IPS-NIHi7 (cell line): ENCODE measurements at regions not wholly inside any gene's neighbourhood (a gene's known extent, or its start where the extent isn't known, plus 50 kb on each side); places are given as distances from the start of the nearest gene placed in this dataset.

Experiments used
- DNase-seq: peaks from one replicate; pipeline ENCODE4 v3.0.0; 2012; ENCODE audit warnings: mixed read lengths; ENCODE audit errors: extremely low spot score

GRCh38 chr12:124726596-124727263 is 136.9 kb downstream of the SCARB1 start:
- no peak for DNase-seq

GRCh38 chr12:124725597-124726237 is 137.9 kb downstream of the SCARB1 start:
- no peak for DNase-seq

DNA sequence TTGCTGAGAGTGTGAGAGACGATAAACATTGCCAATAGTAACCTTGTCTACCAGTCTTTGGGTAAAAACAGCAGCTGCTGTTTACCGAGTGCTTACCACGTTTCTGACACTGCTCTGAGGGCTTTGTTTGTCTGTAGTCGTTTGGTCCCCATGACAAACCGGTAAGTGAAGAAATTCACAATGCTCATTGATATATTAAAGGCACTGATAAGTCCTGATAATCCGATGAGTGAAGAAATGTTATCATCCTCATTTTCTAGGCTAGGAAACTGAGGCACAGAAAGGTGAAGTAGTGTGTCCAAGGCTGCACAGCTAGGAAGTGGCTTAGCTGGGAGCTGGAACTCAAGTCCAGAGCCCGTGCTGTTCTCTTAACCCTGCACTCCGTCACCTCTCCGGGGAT is 138.6 kb downstream of the SCARB1 start:
- DNase-seq = no peak

DNA sequence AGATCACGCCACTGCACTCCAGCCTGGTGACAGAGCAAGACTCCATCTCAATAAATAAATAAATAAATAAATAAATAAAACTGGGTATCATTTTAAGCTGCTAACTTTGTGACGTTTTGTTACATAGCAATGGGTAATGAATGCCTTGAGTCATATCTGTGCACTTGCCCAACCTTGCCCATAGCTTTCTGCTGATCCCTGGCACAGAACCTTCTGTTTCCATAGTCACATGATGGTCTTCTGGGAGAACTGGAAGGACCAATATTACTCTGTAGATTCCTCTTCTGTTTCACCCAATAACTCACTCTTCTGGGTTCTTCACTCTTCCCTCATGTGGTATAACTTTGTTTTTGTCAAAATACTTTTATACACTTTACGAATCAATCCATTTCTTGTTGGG is 140.8 kb downstream of the SCARB1 start:
- DNase-seq = no peak

GRCh38 chr12:124721501-124722162 is 142.0 kb downstream of the SCARB1 start:
- DNase-seq = no peak

- DNase-seq = no peak
These were observed 142.8 kb downstream of the SCARB1 start for GRCh38 chr12:124720681-124721500.

- no peak for DNase-seq
These were observed 143.5 kb downstream of the SCARB1 start for GRCh38 chr12:124720004-124720680.

DNA sequence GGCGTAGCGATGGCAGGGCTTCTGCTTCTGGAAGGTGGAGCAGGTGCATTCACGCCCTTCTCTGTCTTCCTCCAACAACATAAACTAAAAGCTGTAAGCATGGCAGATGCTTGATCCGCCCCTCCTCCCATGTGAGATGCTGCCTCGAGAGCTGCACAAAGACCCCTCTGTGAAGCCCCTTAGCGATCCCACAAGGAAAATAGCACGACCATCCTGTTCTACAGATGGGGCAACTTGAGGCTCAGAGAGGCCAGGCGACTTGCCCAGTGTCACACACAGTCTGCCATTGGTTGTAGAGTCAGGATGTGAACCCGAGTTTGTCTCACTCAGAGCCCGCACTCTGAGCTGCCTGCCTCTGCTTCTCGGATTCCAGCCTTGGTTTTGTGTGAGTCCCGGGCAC is 144.4 kb downstream of the SCARB1 start:
- DNase-seq = no peak

DNA sequence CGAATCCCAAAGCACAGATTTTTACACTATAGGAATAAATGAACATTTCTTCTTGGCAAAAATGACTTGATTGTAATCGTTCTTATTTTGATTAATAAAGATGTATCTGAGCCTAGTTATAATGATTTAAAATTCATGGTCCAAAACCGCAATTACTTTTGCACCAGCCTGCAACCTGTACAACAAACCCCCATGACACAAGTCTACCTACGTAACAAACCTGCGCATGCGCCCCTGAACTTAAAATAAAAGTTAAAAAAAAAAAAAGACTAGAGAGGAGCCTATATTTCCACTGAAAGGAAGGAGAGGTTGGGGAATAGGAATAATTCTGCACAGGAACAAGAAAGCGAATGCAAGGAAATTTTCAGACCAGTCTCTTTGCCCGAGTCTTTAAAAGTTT is 145.2 kb downstream of the SCARB1 start:
- DNase-seq = no peak

DNA sequence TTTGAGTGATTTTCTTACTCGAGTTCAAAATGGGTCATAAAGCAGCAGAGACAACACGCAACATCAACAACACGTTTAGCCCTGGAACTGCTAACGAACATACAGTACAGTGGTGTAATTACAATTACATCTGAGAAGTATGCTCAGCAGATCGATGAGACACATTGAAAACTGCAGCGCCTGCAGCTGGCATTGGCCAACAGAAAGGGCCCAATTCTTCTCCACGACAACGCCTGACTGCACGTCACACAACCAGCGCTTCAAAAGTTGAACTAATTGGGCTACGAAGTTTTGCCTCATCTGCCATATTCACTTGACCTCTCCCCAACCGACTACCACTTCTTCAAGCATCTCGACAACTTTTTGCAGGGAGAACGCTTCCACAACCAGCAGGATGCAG is 145.6 kb downstream of the SCARB1 start:
- DNase-seq = no peak

DNA sequence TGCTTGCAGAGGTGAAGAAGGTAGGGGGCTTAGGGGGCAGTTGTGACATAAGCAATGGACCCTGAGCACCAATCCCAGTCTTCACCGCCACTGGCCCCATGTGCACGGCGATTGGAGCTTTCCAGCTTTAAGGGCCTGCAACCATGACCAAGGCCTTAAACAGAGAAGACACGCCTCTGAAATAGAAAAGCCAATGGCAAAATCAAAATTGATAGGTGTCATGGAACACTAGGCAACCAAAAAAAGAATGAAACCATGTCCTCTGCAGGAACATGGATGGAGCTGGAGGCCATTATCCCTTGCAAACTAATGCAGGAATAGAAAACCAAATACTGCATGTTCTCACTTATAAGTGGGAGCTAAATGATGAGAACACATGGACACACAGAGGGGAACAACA is 146.3 kb downstream of the SCARB1 start:
- DNase-seq = no peak

DNA sequence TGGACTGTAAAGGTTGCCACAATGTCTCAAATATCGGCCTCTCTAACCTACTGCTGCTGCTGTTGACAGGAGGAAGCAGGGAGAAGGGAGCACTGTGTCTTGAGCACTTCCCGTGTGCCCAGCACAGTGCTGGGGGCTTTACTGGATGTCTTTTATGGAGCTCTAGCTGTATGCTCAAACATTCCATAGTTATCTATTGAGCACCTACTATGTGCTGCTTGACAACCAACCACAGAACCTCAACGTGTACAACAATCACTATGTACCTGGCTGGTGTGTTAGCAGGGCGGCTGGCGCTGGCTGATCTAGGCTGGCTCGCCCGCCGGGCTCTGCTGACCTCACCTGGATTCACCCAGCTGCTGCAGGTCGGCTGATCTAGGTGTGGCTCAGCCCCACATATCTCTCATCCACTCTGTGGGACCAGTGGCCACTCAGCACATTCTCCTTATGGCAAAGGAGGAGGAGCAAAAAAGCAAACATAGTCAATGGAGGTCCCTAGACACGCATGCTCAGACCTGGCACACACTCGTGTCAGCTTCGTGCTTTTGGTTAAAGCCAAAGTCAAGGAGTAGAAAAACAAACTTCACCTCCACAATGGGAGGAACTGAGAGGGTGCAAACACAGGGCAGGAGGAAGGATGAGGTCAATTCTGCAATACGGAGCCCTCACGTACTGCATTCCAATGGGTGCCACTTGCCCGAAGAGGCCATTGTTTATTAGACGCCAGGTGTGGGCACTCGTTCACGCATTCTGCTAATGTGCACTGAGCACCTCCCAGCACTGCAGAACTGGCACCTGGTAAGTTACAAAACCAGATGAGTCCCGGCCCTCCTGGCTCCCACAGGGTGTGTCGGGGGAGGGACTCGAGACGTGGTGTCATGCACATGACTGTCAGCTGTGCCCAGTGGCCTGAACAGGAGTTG is 147.2 kb downstream of the SCARB1 start:
- DNase-seq = no peak

GRCh38 chr12:124715121-124715990 is 147.9 kb upstream of the NCOR2 start:
- DNase-seq = no peak

DNA sequence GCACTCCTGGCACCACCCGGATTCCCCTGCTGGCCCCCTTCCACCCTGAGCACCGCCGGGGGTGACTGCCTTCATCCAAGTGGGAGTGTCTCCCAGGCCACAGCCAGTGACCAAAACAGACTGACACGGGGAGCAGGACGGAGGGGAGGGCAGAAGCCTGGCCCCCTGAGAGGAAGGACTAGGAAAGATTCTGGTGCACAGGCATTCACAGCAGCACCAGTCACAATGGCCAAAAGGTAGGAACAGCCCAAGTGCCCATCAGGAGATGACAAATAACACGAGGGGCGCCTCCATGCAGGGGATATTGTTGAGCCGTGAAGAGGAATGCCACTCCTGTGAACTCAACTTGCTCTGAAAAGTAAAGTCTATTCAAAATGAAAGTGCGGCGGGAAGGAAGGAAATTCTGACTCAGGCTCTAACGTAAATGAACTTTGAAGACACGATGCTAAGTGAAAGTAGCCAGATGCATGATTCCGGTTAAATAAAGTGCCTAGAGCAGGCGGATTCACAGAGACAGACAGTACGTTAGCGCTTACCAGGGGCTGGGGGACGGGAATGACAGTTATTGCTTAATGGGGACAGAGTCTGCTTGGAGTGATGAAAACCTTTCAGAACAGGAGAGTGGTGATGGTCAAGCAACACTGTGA is 146.1 kb upstream of the NCOR2 start:
- no peak for DNase-seq

DNA sequence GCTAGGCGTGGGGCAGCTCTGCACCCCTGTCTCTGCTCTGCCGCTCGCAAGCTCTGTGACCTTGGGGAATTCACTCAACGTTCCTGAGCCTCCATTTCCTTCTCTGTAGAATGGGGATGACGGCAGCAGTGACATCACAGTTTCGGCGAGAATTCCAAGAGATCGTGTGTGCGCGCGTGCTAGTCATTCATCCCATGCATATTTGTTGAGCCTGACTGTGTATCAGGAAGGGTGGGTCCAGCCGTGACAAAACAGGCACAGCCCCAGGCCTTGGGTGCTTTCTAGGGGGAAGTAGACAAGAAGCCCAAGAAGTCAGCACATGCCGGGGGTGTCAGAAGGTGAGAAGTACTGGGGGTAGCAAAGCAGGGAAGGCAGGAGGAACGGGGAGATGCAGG is 145.6 kb upstream of the NCOR2 start:
- no peak for DNase-seq

DNA sequence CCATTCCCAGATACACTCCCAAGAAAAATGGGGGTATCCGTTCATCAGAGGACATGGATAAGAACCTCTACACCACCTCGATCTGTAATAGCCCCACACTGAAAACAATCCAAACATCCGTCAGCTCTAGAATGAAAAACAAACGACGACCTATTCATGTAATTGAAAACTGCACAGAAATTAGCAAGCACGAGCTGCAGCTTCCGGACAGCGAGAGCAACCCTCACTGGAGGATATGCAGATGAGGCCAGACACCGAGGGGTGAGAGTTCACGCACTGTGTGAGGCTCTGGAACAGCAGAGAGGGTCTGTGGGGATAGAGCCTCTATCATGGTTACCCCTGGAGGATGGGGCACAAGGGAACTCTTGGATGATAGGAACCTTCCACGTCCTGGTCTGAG is 143.9 kb upstream of the NCOR2 start:
- DNase-seq = no peak

DNA sequence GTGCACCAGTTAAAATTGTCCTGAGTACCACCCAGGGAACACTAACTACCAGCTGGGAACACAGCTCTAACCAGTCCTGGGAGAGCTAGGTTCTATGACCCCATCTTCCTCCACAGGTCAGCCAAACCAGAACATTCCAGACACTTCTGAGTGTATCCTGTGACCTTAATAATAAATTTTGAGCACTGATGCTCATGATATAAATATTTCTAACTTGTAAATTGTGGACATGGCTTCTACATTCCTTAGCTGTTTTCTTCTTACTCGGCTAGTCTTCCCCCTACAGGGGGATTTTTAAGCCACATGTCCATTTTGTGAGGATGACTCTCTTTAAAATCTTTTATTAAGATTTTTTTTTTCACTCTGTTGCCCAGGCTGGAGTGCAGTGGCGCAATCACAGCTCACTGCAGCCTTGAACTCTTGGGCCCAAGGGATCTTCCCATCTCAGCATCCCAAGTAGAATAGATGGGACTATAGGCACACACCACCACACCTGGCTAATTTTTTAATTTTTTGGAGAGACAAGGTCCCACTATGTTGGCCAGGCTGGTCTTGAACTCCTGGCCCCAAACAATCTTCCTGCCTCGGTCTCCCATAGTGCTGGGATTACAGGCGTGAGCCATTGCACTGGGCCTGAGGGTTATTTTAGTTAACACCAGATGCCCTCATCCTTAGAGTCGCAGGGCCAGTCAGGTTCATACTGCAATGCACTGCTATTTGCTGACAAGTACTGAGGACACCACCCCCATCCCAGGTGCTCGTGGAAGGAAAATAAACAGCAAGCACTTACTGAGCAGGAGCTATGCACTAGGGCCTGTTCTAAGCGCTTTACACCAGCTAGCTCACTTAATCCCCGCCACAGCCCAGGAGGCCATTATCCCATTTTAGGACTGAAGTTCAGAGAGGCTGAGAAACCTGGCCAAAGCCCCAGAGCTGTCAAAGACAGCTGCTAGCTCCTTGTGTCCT is 142.6 kb upstream of the NCOR2 start:
- no peak for DNase-seq

- no peak for DNase-seq
These were observed 139.9 kb upstream of the NCOR2 start for GRCh38 chr12:124707316-124707715.
